ENCODE measurements at regions not wholly inside any gene's neighbourhood (a gene's known extent, or its start where the extent isn't known, plus 50 kb on each side); places are given as distances from the start of the nearest gene placed in this dataset.

DNA sequence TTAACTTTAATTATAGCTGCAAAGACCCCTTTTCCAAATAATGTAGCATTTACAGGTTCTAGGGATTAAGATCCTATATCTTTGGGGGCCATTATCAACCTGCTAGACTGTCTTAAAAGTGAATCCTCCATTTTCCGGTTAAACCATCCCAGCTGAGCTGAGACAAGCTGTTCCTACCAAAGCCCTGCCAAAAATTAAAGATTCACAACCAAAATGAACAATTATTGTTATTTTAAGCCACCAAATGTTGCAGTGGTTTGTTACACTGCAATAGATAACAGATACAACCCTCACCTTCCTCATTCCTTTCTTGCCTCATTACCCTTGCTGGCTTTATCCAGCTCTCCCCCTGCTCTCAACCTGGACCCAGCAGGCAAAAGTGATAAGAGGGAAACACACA lies 343.4 kb downstream of the CDK5RAP2 start:
- DNase-seq (ENCODE audit: low read depth, low spot score): no peak

DNA sequence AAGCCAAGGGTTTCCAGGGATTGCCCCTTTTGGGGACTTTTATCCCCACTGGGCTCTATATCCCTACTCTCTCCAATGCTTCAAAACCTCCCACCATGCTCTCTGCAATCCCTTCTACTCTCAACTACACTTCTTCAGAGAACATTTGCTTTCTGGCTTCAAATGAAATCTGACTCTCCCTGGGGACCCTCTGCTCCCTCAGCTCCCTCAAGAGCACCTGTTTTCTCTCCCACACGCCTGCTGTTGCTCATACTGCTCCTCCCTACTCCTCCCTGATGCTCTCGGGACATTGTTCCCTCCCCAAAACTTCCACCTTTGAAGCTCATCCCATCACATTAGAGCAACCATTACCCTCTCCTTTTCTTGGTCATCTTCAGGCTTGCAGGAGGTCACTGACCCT lies 344.9 kb downstream of the CDK5RAP2 start:
- Histone ChIP-seq H3K9me3 (ENCODE audit: control insufficient read depth, insufficient read depth, low read length) (no peaks in the 10 kb centered on the region), H3K4me3 (ENCODE audit: low read depth, low read length) (no peak overlapping the region), H3K27me3 (ENCODE audit: control insufficient read depth, insufficient read depth, low read length) (no peaks in the 10 kb centered on the region), H3K27ac (ENCODE audit: low read depth, low read length) (no peak overlapping the region)
- DNase-seq (ENCODE audit: low read depth, low spot score): no peak
- ChIA-PET CTCF (no interaction called here), POLR2A (no interaction called here)
- TF ChIP-seq, protein P1, sequence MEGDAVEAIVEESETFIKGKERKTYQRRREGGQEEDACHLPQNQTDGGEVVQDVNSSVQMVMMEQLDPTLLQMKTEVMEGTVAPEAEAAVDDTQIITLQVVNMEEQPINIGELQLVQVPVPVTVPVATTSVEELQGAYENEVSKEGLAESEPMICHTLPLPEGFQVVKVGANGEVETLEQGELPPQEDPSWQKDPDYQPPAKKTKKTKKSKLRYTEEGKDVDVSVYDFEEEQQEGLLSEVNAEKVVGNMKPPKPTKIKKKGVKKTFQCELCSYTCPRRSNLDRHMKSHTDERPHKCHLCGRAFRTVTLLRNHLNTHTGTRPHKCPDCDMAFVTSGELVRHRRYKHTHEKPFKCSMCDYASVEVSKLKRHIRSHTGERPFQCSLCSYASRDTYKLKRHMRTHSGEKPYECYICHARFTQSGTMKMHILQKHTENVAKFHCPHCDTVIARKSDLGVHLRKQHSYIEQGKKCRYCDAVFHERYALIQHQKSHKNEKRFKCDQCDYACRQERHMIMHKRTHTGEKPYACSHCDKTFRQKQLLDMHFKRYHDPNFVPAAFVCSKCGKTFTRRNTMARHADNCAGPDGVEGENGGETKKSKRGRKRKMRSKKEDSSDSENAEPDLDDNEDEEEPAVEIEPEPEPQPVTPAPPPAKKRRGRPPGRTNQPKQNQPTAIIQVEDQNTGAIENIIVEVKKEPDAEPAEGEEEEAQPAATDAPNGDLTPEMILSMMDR (IDR thresholded peaks at IDR 0.05; ENCODE audit: low read depth, low read length): no peak

More for the DNA sequence above, 343.4 kb downstream of the CDK5RAP2 start:
- Histone ChIP-seq H3K4me3 (ENCODE audit: low read depth, low read length) (no peak overlapping the region), H3K27me3 (ENCODE audit: control insufficient read depth, insufficient read depth, low read length) (no peaks in the 10 kb centered on the region), H3K9me3 (ENCODE audit: control insufficient read depth, insufficient read depth, low read length) (no peaks in the 10 kb centered on the region), H3K27ac (ENCODE audit: low read depth, low read length) (no peak overlapping the region)
- TF ChIP-seq, protein P1 (IDR thresholded peaks at IDR 0.05; ENCODE audit: low read depth, low read length): no peak
- CTCF ChIA-PET: no interaction called here
- POLR2A ChIA-PET: no interaction called here

DNA sequence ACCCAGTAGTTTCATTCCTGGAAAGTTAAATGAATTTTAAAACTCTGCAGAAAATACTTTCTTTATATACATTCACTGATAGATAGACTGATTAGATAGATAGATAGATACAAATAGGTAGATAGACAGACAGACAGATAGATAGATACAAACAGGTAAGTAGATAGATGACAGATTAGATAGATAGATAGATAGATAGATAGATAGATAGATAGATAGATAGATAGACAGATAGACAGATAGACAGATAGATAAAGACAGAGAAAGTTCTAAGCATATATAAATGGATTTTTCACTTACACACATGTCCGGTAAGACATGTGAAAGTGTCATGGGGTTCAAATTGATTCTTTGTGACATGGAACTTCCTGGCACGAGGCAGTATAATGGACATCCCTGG lies 349.7 kb downstream of the CDK5RAP2 start:
- H3K9me3 ChIP-seq (ENCODE audit: control insufficient read depth, insufficient read depth, low read length): no peaks in the 10 kb centered on the region
- DNase-seq (ENCODE audit: low read depth, low spot score): no peak
- POLR2A ChIA-PET: no interaction called here
- TF ChIP-seq, protein P1 (IDR thresholded peaks at IDR 0.05; ENCODE audit: low read depth, low read length): no peak
- no peaks in the 10 kb centered on the region for H3K27me3 ChIP-seq (ENCODE audit: control insufficient read depth, insufficient read depth, low read length)
- H3K27ac ChIP-seq (ENCODE audit: low read depth, low read length): no peak overlapping the region
- no peak overlapping the region for H3K4me3 ChIP-seq (ENCODE audit: low read depth, low read length)
- CTCF ChIA-PET: no interaction called here

DNA sequence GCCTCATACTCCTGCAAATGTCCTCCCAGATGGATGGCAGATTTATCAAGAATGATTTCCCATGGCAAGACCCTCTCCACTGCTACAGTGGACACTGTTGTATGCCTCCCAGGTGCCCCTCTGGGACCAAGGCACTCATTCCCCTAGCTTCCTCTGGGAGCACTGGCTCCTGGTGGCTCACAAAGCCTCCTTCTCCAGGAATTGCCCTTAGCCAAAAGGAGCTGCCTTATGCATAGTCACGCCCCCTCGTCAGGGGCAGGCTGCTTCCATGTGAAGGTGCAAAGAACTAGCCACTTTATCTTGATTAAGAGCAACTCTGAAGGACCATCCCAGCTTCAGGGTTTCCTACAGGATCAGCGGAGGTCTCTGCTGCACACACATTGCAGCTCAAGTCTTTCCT lies 358.1 kb downstream of the CDK5RAP2 start:
- ChIA-PET POLR2A (no interaction called here), CTCF (no interaction called here)
- no peak for DNase-seq (ENCODE audit: low read depth, low spot score)
- TF ChIP-seq, protein P1 (IDR thresholded peaks at IDR 0.05; ENCODE audit: low read depth, low read length): no peak
- Histone ChIP-seq H3K27ac (ENCODE audit: low read depth, low read length) (no peak overlapping the region), H3K27me3 (ENCODE audit: control insufficient read depth, insufficient read depth, low read length) (no peaks in the 10 kb centered on the region), H3K4me3 (ENCODE audit: low read depth, low read length) (no peak overlapping the region), H3K9me3 (ENCODE audit: control insufficient read depth, insufficient read depth, low read length) (no peaks in the 10 kb centered on the region)

GRCh38 chr9:120214332-120214731 lies 365.6 kb downstream of the CDK5RAP2 start:
- no peak overlapping the region for H3K27ac ChIP-seq (ENCODE audit: low read depth, low read length)

More at GRCh38 chr9:120214332-120214731, 365.6 kb downstream of the CDK5RAP2 start:
- CTCF ChIA-PET: no interaction called here
- Histone ChIP-seq H3K4me3 (ENCODE audit: low read depth, low read length) (no peak overlapping the region), H3K27me3 (ENCODE audit: control insufficient read depth, insufficient read depth, low read length) (no peaks in the 10 kb centered on the region), H3K9me3 (ENCODE audit: control insufficient read depth, insufficient read depth, low read length) (no peaks in the 10 kb centered on the region)
- no peak for DNase-seq (ENCODE audit: low read depth, low spot score)
- POLR2A ChIA-PET: no interaction called here
- TF ChIP-seq, protein P1 (IDR thresholded peaks at IDR 0.05; ENCODE audit: low read depth, low read length): no peak

All from AG04450 (cell line).